ENCODE measurements at regions not wholly inside any gene's neighbourhood (a gene's known extent, or its start where the extent isn't known, plus 50 kb on each side); places are given as distances from the start of the nearest gene placed in this dataset.

DNA sequence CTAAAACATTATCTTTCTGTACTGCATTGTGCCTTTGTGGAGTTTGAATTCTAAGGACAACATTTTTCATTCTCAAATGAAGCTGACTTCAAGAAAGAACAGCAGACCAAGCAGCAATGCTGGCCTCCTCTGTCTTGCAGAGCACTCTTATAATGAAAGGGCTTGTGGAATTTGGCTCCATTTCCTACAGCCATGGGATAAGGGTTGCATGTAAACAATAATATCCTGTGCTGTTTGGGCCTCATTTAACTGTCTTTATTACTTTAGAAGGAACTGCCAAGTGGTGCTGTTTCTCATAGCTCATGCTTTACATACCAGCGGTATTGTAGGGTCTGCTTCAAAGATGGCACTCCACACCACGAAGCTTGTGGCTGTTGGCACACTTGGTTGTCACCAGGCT, 111.4 kb upstream of the EOLA2 start:
- TF ChIP-seq POLR2AphosphoS5 (IDR thresholded peaks at IDR 0.05) (no peak), POLR2A (IDR thresholded peaks at IDR 0.05) (no peak)
- TF ChIP-seq, protein P1, sequence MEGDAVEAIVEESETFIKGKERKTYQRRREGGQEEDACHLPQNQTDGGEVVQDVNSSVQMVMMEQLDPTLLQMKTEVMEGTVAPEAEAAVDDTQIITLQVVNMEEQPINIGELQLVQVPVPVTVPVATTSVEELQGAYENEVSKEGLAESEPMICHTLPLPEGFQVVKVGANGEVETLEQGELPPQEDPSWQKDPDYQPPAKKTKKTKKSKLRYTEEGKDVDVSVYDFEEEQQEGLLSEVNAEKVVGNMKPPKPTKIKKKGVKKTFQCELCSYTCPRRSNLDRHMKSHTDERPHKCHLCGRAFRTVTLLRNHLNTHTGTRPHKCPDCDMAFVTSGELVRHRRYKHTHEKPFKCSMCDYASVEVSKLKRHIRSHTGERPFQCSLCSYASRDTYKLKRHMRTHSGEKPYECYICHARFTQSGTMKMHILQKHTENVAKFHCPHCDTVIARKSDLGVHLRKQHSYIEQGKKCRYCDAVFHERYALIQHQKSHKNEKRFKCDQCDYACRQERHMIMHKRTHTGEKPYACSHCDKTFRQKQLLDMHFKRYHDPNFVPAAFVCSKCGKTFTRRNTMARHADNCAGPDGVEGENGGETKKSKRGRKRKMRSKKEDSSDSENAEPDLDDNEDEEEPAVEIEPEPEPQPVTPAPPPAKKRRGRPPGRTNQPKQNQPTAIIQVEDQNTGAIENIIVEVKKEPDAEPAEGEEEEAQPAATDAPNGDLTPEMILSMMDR (IDR thresholded peaks at IDR 0.05): no peak
- intact Hi-C loops (cut with DNase I; ENCODE audit: low total_unique reads): no loop called here
- H3K4me3 ChIP-seq: no peak overlapping the region
- H3K4me1 ChIP-seq: no peaks in the 10 kb centered on the region
- H3K9me3 ChIP-seq: no peaks in the 10 kb centered on the region
- H3K27me3 ChIP-seq: peaks cover 0 to 23% of the 10 kb centered on the region in 2 donors
- no peak overlapping the region for H3K27ac ChIP-seq
- no peak for DNase-seq (ENCODE audit: low spot score in 2 of 2)
- H3K36me3 ChIP-seq: no peaks in the 10 kb centered on the region

DNA sequence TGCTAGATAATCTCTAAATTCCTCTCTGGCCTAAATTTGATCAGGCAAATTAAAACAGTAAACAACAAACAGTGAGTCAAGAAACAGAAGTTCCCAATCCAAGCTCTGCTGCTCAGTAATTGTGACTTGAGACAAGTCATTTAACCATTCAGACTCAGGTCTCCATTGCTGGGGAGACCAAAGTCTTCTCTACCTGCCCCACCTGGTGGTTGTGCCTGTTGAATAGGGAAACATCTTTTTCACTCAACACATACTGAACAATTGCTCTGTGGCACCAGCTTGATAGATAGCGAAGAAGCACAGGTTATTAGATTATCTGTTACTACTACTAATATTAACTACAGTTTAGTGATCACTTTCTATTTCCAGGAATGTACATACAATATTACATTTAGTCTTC, 112.1 kb upstream of the EOLA2 start:
- Histone ChIP-seq H3K9me3 (no peaks in the 10 kb centered on the region), H3K4me1 (no peaks in the 10 kb centered on the region), H3K27ac (no peak overlapping the region), H3K27me3 (peaks cover 0 to 23% of the 10 kb centered on the region in 2 donors), H3K36me3 (no peaks in the 10 kb centered on the region), H3K4me3 (no peak overlapping the region)
- no peak for DNase-seq (ENCODE audit: low spot score in 2 of 2)
- TF ChIP-seq POLR2A (IDR thresholded peaks at IDR 0.05): no peak
- TF ChIP-seq, protein P1 (IDR thresholded peaks at IDR 0.05): no peak
- TF ChIP-seq POLR2AphosphoS5 (IDR thresholded peaks at IDR 0.05): no peak
- intact Hi-C loops (cut with DNase I; ENCODE audit: low total_unique reads): no loop called here

DNA sequence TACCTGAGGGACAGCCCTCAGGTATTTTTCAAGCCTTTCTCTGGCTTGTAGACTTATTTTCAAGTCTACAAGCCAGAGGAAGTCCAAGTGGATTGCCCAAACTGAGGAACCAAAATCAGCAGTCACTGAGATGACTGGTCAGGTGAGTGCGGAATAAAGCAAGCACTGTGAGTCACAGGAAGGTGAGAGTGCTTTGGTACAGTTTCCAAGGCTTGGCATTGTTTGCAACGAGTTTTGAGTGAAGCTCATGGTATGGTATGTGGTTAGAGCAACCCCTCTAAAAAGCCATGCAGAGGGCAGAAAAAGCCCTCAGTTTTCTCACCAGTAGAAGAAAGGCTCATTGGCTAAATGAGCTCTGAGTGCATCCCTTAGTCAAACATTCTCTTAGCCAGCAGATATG, 112.8 kb upstream of the EOLA2 start:
- no peak for DNase-seq (ENCODE audit: low spot score in 2 of 2)
- intact Hi-C loops (cut with DNase I; ENCODE audit: low total_unique reads): no loop called here
- no peaks in the 10 kb centered on the region for H3K4me1 ChIP-seq
- no peak overlapping the region for H3K4me3 ChIP-seq
- no peak overlapping the region for H3K27ac ChIP-seq
- no peaks in the 10 kb centered on the region for H3K9me3 ChIP-seq
- TF ChIP-seq POLR2AphosphoS5 (IDR thresholded peaks at IDR 0.05) (no peak), POLR2A (IDR thresholded peaks at IDR 0.05) (no peak)
- TF ChIP-seq, protein P1 (IDR thresholded peaks at IDR 0.05): no peak
- no peaks in the 10 kb centered on the region for H3K36me3 ChIP-seq
- peaks cover 0 to 23% of the 10 kb centered on the region in 2 donors for H3K27me3 ChIP-seq

DNA sequence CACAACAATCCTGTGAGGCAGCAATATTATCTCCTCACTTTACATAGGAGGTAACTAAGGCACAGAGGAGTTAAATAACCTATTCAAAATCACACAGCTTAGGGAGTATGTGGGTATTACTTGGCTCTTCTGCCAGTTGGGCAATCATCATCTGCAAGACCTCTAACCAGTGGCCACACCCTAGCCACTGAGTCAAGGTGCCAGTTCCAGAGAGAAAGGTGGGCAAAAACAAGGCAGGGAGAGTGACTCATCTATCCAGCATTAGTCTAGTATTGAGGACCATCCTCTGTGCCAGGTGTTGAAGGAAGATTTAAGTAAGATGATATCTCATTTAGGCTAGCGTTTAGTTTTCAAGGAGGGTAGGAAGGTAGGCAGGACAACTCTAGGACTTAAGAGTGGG, 113.9 kb upstream of the EOLA2 start:
- no peak overlapping the region for H3K27ac ChIP-seq
- H3K36me3 ChIP-seq: no peaks in the 10 kb centered on the region
- TF ChIP-seq POLR2AphosphoS5 (IDR thresholded peaks at IDR 0.05): no peak
- TF ChIP-seq, protein P1 (IDR thresholded peaks at IDR 0.05): no peak
- TF ChIP-seq POLR2A (IDR thresholded peaks at IDR 0.05): no peak
- no peaks in the 10 kb centered on the region for H3K4me1 ChIP-seq
- intact Hi-C loops (cut with DNase I; ENCODE audit: low total_unique reads): no loop called here
- no peak overlapping the region for H3K4me3 ChIP-seq
- no peak for DNase-seq (ENCODE audit: low spot score in 2 of 2)
- H3K27me3 ChIP-seq: peaks cover 0 to 18% of the 10 kb centered on the region in 2 donors
- H3K9me3 ChIP-seq: no peaks in the 10 kb centered on the region

DNA sequence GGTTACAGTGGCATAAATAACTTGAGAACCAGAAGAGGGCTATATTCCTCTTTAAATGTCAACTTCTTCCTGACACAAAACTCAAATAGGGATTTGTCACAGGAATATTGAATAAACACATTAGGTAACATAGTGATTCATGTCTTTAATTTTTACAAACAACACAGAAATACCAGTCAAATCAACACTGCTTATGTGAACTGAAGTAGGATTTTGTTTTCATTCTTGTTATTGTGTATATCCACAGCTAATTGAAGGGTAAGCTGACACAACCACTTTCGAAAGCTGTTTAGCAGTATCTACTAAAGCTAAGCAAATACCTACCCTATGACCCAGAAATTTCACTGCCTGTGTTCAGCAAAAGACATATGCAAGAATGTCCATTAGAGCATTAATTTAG, 120.4 kb upstream of the EOLA2 start:
- Histone ChIP-seq H3K9me3 (no peaks in the 10 kb centered on the region), H3K4me1 (no peaks in the 10 kb centered on the region), H3K4me3 (no peak overlapping the region), H3K27ac (no peak overlapping the region), H3K36me3 (no peaks in the 10 kb centered on the region), H3K27me3 (peaks cover 0 to 20% of the 10 kb centered on the region in 2 donors)
- TF ChIP-seq POLR2AphosphoS5 (IDR thresholded peaks at IDR 0.05): no peak
- no peak for DNase-seq (ENCODE audit: low spot score in 2 of 2)
- intact Hi-C loops (cut with DNase I; ENCODE audit: low total_unique reads): no loop called here

DNA sequence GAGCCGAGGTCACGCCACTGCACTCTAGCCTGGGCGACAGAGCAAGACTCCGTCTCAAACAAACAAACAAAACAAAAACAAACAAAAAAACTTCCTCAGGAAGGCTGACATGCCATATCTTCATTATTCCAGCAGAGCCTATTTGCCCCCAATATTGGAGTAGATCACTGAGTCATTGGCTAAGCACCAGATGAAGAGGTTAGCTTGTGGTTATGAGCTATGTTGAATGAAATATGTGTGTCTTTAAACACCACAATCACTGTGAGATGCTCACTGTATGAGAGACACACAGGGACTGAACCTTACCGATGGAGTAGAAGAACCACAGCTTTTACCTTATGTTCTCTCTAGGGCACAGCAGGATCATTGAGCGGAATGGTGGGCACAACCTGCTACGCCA, 122.1 kb upstream of the EOLA2 start:
- Histone ChIP-seq H3K4me3 (no peak overlapping the region), H3K27me3 (peaks cover 0 to 13% of the 10 kb centered on the region in 2 donors), H3K9me3 (no peaks in the 10 kb centered on the region), H3K36me3 (no peaks in the 10 kb centered on the region), H3K4me1 (no peaks in the 10 kb centered on the region), H3K27ac (no peak overlapping the region)
- no peak for DNase-seq (ENCODE audit: low spot score in 2 of 2)
- intact Hi-C loops (cut with DNase I; ENCODE audit: low total_unique reads): no loop called here
- TF ChIP-seq POLR2A (IDR thresholded peaks at IDR 0.05) (no peak), POLR2AphosphoS5 (IDR thresholded peaks at IDR 0.05) (no peak)
- TF ChIP-seq, protein P1 (IDR thresholded peaks at IDR 0.05): no peak
